ENCODE measurements at regions not wholly inside any gene's neighbourhood (a gene's known extent, or its start where the extent isn't known, plus 50 kb on each side); places are given as distances from the start of the nearest gene placed in this dataset.

GRCh38 chr18:44568342-44568741 is 112.3 kb upstream of the SETBP1 start:
- intact Hi-C loops (cut with micrococcal nuclease), result no loop called here
- POLR2A ChIA-PET, result no interaction called here
- CTCF ChIA-PET, result no interaction called here
- no peak for TF ChIP-seq CTCF (IDR thresholded peaks at IDR 0.05)
- ATAC-seq (ENCODE audit: low read depth) (no peak), DNase-seq (no peak)
- Mint-ChIP-seq H3K9me3 (no peaks in the 10 kb centered on the region), H3K27ac (no peak overlapping the region), H3K4me1 (no peaks in the 10 kb centered on the region), H3K27me3 (no peaks in the 10 kb centered on the region), H3K4me3 (no peak overlapping the region), H3K36me3 (ENCODE audit: low read depth) (no peaks in the 10 kb centered on the region)

GRCh38 chr18:44568986-44569385 is 111.7 kb upstream of the SETBP1 start:
- DNase-seq (no peak), ATAC-seq (ENCODE audit: low read depth) (no peak)
- H3K27ac Mint-ChIP-seq, result no peak overlapping the region
- TF ChIP-seq CTCF (IDR thresholded peaks at IDR 0.05), result no peak
- intact Hi-C loops (cut with micrococcal nuclease), result no loop called here
- H3K27me3 Mint-ChIP-seq, result no peaks in the 10 kb centered on the region
- CTCF ChIA-PET, result no interaction called here
- H3K36me3 Mint-ChIP-seq (ENCODE audit: low read depth), result no peaks in the 10 kb centered on the region
- H3K4me3 Mint-ChIP-seq, result no peak overlapping the region
- POLR2A ChIA-PET, result no interaction called here
- no peaks in the 10 kb centered on the region for H3K4me1 Mint-ChIP-seq
- no peaks in the 10 kb centered on the region for H3K9me3 Mint-ChIP-seq

GRCh38 chr18:44569391-44570055 is 111.2 kb upstream of the SETBP1 start:
- H3K27me3 Mint-ChIP-seq, result no peaks in the 10 kb centered on the region
- CTCF ChIA-PET, result interaction anchor here (1.5 kb wide), 1 partner anchor 644 kb away, joined by 4 read pairs; no protein-coding TSS in a partner anchor
- intact Hi-C loops (cut with micrococcal nuclease), result no loop called here
- TF ChIP-seq CTCF (IDR thresholded peaks at IDR 0.05), result no peak
- DNase-seq (no peak), ATAC-seq (ENCODE audit: low read depth) (no peak)
- no peak overlapping the region for H3K4me3 Mint-ChIP-seq
- POLR2A ChIA-PET, result no interaction called here
- H3K36me3 Mint-ChIP-seq (ENCODE audit: low read depth), result no peaks in the 10 kb centered on the region
- no peak overlapping the region for H3K27ac Mint-ChIP-seq
- no peaks in the 10 kb centered on the region for H3K9me3 Mint-ChIP-seq
- H3K4me1 Mint-ChIP-seq, result no peaks in the 10 kb centered on the region

GRCh38 chr18:44579028-44579702 is 101.5 kb upstream of the SETBP1 start:
- POLR2A ChIA-PET, result no interaction called here

More at GRCh38 chr18:44579028-44579702, 101.5 kb upstream of the SETBP1 start:
- intact Hi-C loops (cut with micrococcal nuclease), result loop anchor here (1.0 kb wide), 2 partner anchors 633 to 805 kb away; no protein-coding TSS in a partner anchor
- H3K36me3 Mint-ChIP-seq (ENCODE audit: low read depth), result no peaks in the 10 kb centered on the region
- no peak overlapping the region for H3K27ac Mint-ChIP-seq
- no peaks in the 10 kb centered on the region for H3K27me3 Mint-ChIP-seq
- H3K9me3 Mint-ChIP-seq, result no peaks in the 10 kb centered on the region
- CTCF ChIA-PET, result interaction anchor here (0.9 to 1.7 kb wide), 2 partner anchors 17 to 633 kb away, joined by 3 to 5 read pairs; no protein-coding TSS in a partner anchor
- no peak overlapping the region for H3K4me3 Mint-ChIP-seq
- peak; percentile 39 for TF ChIP-seq CTCF (IDR thresholded peaks at IDR 0.05)
- no peak for DNase-seq
- no peak for ATAC-seq (ENCODE audit: low read depth)
- peaks cover 20% of the 10 kb centered on the region for H3K4me1 Mint-ChIP-seq

Data from activated B cell treated with CpG ODN at 0.5 μM for 24 hours (primary cell).